HG03520 (cell line): ENCODE measurements at regions not wholly inside any gene's neighbourhood (a gene's known extent, or its start where the extent isn't known, plus 50 kb on each side); places are given as distances from the start of the nearest gene placed in this dataset.

Experiments
- ATAC-seq: cut with Tn5 transposase; IDR thresholded peaks from one replicate; pipeline ENCODE4 v1.9.1; 2021; ENCODE audit warnings: mild to moderate bottlenecking, moderate library complexity; ENCODE audit not compliant: unreplicated experiment

GRCh38 chr22:48662476-48663135 lies 1165.1 kb downstream of the BRD1 start:
- ATAC-seq = no peak

DNA sequence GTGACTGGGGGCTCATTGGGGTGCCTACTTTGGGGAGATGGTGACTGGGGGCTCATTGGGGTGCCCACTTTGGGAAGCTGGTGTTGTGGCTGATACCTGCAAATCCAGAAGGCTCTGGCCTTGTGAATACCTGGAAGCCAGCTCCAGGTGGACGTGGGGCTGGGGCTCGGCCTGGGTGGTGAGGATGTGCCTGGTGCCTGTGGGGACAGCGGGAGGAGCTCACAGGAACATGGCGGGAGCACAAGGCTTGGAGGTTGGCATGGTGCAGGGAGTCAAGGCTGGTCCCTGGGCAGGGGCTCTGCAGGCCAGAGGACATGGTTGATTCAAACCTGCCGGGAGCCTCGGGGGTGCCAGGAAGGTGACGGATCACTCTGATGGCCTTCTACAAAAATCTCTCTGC lies 1165.7 kb downstream of the BRD1 start:
- ATAC-seq = no peak

- no peak for ATAC-seq
Measured at GRCh38 chr22:48660790-48661740, 1166.6 kb downstream of the BRD1 start.

- ATAC-seq = no peak
Measured at GRCh38 chr22:48660104-48660789, 1167.4 kb downstream of the BRD1 start.

DNA sequence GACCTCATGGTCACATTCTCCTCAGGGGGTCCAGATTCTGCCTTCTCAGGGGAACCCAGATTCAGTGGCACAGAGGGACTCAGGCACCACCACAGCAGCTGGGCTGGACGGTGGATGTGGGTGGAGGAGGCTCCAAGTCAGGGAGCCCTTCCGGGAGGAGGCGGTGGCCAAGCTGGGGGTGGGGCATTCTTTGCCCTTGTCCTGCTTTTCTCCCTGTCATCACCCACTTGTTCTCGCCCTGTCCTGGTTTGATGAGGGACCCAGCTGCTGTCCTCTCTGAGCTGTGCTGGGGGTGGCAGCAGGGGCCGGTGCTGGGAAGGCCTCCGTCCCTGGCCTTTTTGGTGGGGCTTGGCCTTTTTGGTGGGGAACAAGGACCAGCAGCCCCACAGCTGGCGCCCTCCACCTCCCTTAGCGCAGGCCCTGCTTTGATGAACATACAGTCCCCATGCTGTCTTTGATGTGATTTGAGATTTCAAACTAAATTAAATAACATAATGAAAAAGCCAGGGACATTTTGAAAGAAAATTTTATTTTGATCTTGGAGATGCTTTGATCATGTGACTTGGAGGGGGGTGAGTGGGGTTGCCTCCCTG lies 1168.2 kb downstream of the BRD1 start:
- no peak for ATAC-seq

- no peak for ATAC-seq
Measured at GRCh38 chr22:48658871-48659270, 1168.8 kb downstream of the BRD1 start.

- ATAC-seq = no peak
Measured at GRCh38 chr22:48658246-48658645, 1169.4 kb downstream of the BRD1 start.

- ATAC-seq = no peak
Measured at GRCh38 chr22:48654492-48654891, 1173.2 kb downstream of the BRD1 start.

GRCh38 chr22:48653929-48654328 lies 1173.7 kb downstream of the BRD1 start:
- ATAC-seq = no peak

DNA sequence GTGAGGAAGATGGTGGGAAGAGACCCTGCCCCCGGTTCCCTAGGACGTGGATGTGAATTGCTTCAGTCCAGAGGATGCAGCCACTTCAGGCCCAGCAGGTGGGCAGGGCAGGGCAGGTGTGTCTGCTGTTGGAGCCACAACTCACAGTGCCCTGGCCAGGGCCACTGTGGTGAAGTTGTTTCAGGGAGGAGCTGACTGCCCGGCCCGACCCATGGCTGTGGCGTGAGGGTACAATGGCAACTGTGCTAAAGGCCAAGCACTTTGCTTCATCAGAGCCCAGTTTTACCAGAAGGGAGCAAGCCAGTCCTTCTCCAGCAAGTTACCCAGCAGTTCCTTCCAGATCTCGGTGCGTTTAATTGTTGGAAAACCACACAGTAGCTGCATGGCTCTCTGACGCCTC lies 1174.4 kb downstream of the BRD1 start:
- no peak for ATAC-seq

- ATAC-seq = no peak
Measured at GRCh38 chr22:48652796-48653195, 1174.9 kb downstream of the BRD1 start.

- no peak for ATAC-seq
Measured at GRCh38 chr22:48651981-48652538, 1175.6 kb downstream of the BRD1 start.

DNA sequence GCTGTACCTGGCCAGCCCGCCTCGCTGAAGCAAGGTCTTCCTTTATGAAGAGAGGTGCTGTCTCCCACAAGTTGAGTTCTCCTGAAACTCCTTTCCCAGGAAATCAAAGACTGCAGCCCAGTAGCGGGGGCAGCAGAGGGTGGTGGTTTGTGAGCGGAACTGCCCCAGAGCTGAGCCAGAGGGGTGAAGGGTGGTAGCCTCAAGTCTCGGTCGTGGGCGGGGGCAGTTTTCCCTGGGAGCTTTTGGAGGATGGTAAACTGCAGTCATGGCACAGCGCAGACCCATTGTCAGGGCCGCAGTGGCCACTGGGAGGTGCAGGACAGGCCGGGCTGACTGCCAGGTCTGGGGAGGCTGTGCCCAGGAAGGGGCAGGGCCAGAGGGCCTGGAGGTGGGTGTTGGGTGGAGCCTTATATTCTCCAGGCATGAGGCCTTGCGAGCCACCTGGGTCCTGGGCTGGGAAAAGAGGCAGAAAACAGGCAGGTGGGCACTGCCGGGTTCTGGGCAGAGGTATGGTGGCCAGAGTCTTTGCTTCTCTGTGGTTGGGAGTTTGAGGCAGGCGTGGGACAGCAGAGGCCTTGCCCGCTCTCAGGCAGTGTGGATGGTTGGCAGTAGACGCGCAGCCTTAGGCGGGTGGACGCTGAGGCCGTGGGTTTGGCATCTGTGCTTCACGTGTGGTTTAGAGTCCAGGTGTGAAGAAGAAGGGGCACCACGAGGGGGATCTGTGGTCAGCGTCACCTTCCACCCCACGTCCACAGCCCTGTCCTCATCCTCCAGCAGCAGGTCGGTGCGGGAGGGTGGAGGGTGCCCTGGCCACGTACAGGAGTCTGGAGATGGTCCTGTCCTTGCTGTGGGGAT lies 1176.4 kb downstream of the BRD1 start:
- no peak for ATAC-seq

- no peak for ATAC-seq
Measured at GRCh38 chr22:48650323-48651035, 1177.2 kb downstream of the BRD1 start.

DNA sequence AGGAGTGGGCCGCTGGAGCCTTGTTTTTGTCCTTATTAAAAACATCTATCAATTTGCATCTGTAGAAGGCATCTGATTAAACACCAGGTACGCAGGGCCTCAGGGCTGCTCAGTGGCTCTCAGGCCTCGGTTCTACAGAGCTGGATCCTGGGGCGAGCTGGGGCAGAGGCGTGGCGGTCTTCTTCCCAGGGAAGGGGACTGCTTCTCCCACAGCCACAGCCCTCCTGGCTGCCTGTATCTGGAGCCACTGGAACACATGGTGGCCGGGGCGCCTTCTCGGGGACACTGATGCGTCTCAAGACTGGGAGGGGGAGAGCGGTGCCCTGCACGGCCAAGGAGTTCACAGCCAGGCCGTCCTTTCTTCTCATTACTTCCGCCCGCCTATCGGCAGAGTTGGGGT lies 1178.2 kb downstream of the BRD1 start:
- ATAC-seq = no peak

- ATAC-seq = no peak
Measured at GRCh38 chr22:48649031-48649430, 1178.6 kb downstream of the BRD1 start.

DNA sequence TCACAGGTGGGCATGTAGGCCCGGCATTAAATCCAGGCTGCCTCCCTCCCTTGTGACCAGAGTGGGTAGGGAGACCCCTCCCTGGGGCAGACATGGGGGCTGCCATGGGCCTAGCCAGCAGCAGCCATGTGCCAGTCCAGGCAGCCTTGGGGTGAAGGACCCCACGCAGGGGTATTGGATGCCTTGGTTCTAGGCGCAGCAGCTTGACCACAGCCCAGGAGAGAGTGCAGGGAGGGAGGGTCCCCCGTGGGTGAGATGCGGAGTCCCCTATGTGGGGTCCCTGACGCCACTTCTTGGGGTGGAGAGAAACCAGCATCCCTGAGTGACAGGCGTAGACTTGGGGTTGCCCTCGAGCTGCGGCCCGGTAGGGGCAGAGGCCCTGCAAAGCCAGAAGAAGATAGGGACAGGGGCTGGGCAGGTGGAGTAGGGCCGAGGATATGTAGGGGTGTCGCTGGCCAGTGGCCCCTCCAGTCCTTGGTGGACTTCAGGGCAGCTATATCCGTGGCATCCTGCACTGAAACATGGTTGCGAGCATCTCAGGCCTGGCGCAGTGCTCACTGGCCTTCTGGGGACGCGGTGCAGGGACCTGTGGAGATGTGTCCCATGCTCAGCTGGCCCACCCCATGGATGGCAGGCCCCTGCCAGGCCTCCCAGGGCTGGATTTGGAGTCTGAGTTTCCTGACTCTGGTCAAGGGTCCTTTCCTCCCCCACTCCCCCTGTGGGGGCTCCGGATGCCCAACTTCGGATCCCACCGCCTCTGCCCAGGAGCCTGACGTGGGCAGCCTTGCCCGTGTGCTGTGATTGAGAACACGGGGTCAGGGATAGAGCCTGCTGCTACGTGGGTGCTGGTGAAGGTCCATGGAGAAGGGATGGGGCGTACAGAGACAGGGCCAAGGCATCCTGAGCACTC lies 1179.8 kb downstream of the BRD1 start:
- ATAC-seq = no peak

- ATAC-seq = no peak
Measured at GRCh38 chr22:48647051-48647450, 1180.6 kb downstream of the BRD1 start.
